ENCODE measurements at regions not wholly inside any gene's neighbourhood (a gene's known extent, or its start where the extent isn't known, plus 50 kb on each side); places are given as distances from the start of the nearest gene placed in this dataset.

- TF ChIP-seq, protein P1, sequence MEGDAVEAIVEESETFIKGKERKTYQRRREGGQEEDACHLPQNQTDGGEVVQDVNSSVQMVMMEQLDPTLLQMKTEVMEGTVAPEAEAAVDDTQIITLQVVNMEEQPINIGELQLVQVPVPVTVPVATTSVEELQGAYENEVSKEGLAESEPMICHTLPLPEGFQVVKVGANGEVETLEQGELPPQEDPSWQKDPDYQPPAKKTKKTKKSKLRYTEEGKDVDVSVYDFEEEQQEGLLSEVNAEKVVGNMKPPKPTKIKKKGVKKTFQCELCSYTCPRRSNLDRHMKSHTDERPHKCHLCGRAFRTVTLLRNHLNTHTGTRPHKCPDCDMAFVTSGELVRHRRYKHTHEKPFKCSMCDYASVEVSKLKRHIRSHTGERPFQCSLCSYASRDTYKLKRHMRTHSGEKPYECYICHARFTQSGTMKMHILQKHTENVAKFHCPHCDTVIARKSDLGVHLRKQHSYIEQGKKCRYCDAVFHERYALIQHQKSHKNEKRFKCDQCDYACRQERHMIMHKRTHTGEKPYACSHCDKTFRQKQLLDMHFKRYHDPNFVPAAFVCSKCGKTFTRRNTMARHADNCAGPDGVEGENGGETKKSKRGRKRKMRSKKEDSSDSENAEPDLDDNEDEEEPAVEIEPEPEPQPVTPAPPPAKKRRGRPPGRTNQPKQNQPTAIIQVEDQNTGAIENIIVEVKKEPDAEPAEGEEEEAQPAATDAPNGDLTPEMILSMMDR (IDR thresholded peaks at IDR 0.05) = no peak
- TF ChIP-seq POLR2A (IDR thresholded peaks at IDR 0.05) = no peak
Measured at GRCh38 chr9:14462950-14463349, 149.0 kb upstream of the NFIB start.
